BLaER1 (cell line): ENCODE measurements at regions not wholly inside any gene's neighbourhood (a gene's known extent, or its start where the extent isn't known, plus 50 kb on each side); places are given as distances from the start of the nearest gene placed in this dataset.
"Not testable (repeated sequence)": the region's sequence is repeated elsewhere in the genome, so short reads cannot be mapped to it uniquely, and the experiment has no call there.

Experiments used
- H3K27ac ChIP-seq: shearing (Covaris generic); formaldehyde crosslinking; 2 replicates; pipeline ENCODE4 v1.8.1; 2022
- H3K27me3 ChIP-seq: shearing (Covaris generic); formaldehyde crosslinking; 2 replicates; pipeline ENCODE4 v1.8.1; 2022
- H3K36me3 ChIP-seq: shearing (Covaris generic); formaldehyde crosslinking; 2 replicates; pipeline ENCODE4 v1.8.1; 2022
- H3K4me1 ChIP-seq: shearing (Covaris generic); formaldehyde crosslinking; 2 replicates; pipeline ENCODE4 v1.8.1; 2022
- H3K4me2 ChIP-seq: shearing (Covaris generic); formaldehyde crosslinking; 2 replicates; pipeline ENCODE4 v1.8.1; 2022
- H3K4me3 ChIP-seq: shearing (Covaris generic); formaldehyde crosslinking; 2 replicates; pipeline ENCODE4 v1.8.1; 2022
- H3K9ac ChIP-seq: shearing (Covaris generic); formaldehyde crosslinking; 2 replicates; pipeline ENCODE4 v1.8.1; 2022
- H3K9me3 ChIP-seq: shearing (Covaris generic); formaldehyde crosslinking; 2 replicates; pipeline ENCODE4 v1.8.1; 2022
- H4K20me1 ChIP-seq: shearing (Covaris generic); formaldehyde crosslinking; 2 replicates; pipeline ENCODE4 v1.8.1; 2022
- Cebpa-rat ChIP-seq: shearing (Covaris generic); IDR thresholded peaks from 2 replicates; pipeline ENCODE4 v1.8.1; 2022

DNA sequence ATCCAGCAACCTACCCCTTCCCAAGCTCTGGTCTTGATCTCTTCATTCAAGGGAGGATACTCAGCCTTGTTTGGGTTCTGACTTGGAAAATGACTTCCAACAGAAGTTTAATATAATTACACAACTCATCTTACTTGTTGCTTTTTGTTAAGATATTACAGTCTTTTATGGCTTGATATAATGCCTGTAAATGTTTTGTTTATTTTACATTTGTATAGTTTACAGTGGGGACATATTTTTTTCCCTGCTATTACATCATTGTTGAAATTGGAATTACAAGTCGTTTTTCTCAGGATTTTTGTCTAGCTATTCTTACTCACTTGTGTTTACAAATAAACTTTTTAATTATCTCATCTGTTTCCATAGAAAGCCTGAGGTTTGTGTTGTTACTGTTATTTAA is 436.0 kb downstream of the CNTNAP4 start:
- Histone ChIP-seq H3K4me3 (no peak overlapping the region), H3K9ac (no peak overlapping the region), H3K27ac (no peak overlapping the region), H3K36me3 (no peaks in the 10 kb centered on the region), H3K4me1 (peaks cover 14% of the 10 kb centered on the region), H3K9me3 (peaks cover 6% of the 10 kb centered on the region; the same call in 1 of the 2 replicates), H3K4me2 (no peak overlapping the region), H3K27me3 (no peaks in the 10 kb centered on the region), H4K20me1 (no peaks in the 10 kb centered on the region)
- TF ChIP-seq Cebpa-rat = no peak

DNA sequence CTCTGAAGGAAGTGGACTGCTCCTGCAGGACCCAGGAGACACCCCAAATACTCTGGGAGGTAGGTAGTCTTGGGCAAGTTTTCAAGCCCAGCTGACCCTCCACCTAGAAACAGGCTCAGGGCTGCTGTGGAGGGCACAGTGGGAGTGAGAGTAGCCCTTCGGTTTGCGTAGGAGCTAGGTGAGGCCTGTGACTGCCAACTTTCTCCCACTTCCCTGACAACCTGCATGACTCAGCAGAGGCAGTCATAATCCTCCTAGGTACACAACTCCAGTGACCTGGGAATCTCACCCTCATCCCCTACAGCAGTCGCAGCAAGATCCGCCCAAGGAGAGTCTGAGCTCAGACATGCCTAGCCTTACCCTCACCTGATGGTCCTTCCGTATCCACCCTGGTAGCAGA is 439.1 kb downstream of the CNTNAP4 start:
- not testable (repeated sequence) for H4K20me1 ChIP-seq, H3K36me3 ChIP-seq, H3K4me3 ChIP-seq, H3K4me1 ChIP-seq, H3K27me3 ChIP-seq, H3K9ac ChIP-seq, H3K4me2 ChIP-seq, H3K27ac ChIP-seq, H3K9me3 ChIP-seq

DNA sequence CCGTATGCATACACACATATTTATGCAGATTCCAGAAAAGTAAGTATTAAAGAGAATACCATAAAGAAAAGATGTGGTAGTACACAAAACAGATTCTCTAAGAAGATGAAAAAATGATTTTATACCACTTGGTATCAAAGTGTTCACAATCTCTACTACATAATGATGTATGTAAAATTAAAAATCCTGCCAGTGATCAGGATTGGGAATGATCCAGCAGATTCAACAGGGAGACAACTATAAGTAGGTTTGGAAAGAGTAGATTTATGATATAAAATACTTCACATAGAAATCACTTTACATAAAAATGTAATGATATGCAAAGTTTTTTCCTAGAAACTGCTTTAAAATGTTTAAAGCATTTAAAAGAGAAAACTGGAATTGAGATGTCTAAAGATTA is 447.0 kb downstream of the CNTNAP4 start:
- H3K36me3 ChIP-seq = no peaks in the 10 kb centered on the region
- no peak overlapping the region for H3K9ac ChIP-seq
- H3K27ac ChIP-seq = no peak overlapping the region
- no peaks in the 10 kb centered on the region for H4K20me1 ChIP-seq
- TF ChIP-seq Cebpa-rat = no peak
- no peak overlapping the region for H3K4me2 ChIP-seq
- H3K27me3 ChIP-seq = no peaks in the 10 kb centered on the region
- H3K4me3 ChIP-seq = no peak overlapping the region
- no peaks in the 10 kb centered on the region for H3K4me1 ChIP-seq
- H3K9me3 ChIP-seq = no peaks in the 10 kb centered on the region

DNA sequence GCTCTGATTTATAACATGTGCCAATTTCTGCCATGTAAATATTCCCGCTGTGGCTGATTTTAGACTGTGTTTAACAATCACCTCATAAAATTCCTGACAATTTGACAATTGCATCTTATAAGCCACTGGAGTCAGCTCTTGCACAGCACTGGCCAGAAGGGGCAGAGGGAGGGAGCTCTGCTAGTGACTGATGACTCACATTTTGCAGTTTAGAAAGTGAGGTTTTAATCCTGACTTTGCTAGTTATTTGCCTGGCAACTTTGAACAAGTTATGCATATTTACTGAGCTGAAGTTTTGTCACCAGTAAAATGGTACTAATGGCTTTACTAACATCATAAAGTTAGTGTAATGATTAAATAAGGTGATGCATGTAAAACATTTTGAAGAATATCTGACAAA is 452.3 kb downstream of the CNTNAP4 start:
- TF ChIP-seq Cebpa-rat = no peak
- H3K4me2 ChIP-seq = no peak overlapping the region
- no peak overlapping the region for H3K4me3 ChIP-seq
- H4K20me1 ChIP-seq = no peaks in the 10 kb centered on the region
- no peaks in the 10 kb centered on the region for H3K4me1 ChIP-seq
- no peak overlapping the region for H3K27ac ChIP-seq
- H3K9ac ChIP-seq = no peak overlapping the region
- no peaks in the 10 kb centered on the region for H3K9me3 ChIP-seq
- no peaks in the 10 kb centered on the region for H3K27me3 ChIP-seq
- no peaks in the 10 kb centered on the region for H3K36me3 ChIP-seq

DNA sequence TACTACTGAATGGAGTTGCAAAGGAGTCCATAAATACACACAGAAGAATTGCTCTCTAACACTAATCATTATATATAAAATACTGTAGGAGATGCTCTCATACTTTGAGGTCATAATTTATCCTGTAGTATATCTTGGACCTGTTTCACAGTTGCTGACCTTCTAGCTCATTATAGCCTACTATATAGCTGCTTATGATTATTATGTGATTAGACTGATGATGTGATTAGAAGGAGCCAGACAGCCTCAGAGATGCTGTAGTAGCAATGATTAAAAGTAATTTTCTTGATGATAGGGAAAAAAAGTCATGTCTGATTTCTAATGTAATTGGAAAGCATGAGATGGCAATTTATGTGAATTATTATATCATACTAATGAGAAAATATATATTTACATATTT is 455.7 kb downstream of the CNTNAP4 start:
- H3K27me3 ChIP-seq = no peaks in the 10 kb centered on the region
- no peaks in the 10 kb centered on the region for H4K20me1 ChIP-seq
- H3K36me3 ChIP-seq = no peaks in the 10 kb centered on the region
- H3K9ac ChIP-seq = no peak overlapping the region
- no peak overlapping the region for H3K27ac ChIP-seq
- TF ChIP-seq Cebpa-rat = no peak
- no peak overlapping the region for H3K4me3 ChIP-seq
- H3K4me1 ChIP-seq = no peaks in the 10 kb centered on the region
- no peaks in the 10 kb centered on the region for H3K9me3 ChIP-seq
- no peak overlapping the region for H3K4me2 ChIP-seq

DNA sequence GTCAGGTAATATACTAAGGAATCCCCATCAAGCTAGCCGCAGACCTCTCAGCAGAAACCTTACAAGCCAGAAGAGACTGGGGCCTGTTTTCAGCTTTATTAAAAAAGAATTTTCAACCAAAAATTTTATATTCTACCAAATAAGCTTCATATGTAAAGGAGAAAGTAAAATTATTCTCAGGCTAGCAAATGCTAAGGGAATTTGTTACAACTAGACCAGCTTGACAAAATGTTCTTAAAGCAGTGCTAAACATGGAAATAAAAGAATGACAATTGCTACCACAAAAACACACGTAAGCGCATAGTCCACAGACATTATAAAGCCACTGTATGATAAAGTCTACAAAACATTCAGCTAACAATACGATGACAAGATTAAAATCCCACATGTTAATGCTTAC is 449.4 kb upstream of the MON1B start:
- no peak overlapping the region for H3K27ac ChIP-seq
- no peaks in the 10 kb centered on the region for H3K36me3 ChIP-seq
- no peak overlapping the region for H3K4me2 ChIP-seq
- H3K9ac ChIP-seq = no peak overlapping the region
- TF ChIP-seq Cebpa-rat = no peak
- H4K20me1 ChIP-seq = no peaks in the 10 kb centered on the region
- H3K4me3 ChIP-seq = no peak overlapping the region
- H3K9me3 ChIP-seq = peaks cover 19% of the 10 kb centered on the region
- H3K4me1 ChIP-seq = no peaks in the 10 kb centered on the region
- H3K27me3 ChIP-seq = no peaks in the 10 kb centered on the region

DNA sequence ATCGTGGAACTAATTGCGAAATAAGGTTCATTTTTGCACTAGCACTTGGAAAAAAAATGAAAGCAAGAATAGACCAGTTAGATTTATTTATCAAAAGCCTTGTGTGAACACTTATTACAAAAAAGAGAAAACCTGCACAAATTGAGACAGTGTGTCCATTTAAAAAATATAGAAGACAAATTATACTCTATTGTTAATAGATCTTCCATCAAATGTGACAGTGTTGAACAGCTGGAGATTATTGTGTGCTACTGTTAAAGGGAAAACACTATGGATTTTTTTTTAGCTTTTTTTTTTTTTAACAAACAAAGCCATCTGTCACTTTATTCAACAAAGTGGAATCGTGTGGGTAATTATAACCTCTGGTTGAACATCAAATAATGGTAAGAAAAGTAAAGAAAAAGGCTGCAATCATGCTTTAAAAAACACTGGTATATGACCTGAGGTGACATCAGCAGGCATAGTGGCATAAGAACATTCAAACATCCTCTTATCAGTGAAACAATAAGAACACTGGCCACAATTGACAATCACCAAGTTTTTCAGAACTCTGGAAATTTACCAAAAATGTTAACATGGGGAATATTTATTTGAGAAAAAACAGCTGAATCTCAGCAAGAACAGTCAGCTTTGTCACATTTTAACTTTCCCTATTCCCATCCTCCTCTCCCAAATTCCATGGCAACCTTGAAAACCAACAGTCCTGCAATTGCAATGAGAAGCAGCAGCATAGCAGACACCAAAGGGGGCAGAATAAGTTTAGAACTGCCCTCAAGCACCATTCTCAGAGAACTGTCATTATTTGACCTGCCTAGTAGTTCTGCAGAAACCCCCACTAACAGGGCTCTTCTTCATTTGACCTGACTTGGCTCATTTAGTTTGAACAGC is 442.3 kb upstream of the MON1B start:
- Histone ChIP-seq H3K4me2 (no peak overlapping the region), H3K4me3 (no peak overlapping the region), H4K20me1 (no peaks in the 10 kb centered on the region), H3K9me3 (no peaks in the 10 kb centered on the region), H3K4me1 (no peaks in the 10 kb centered on the region), H3K36me3 (no peaks in the 10 kb centered on the region), H3K27me3 (no peaks in the 10 kb centered on the region), H3K9ac (no peak overlapping the region), H3K27ac (no peak overlapping the region)
- no peak for TF ChIP-seq Cebpa-rat

DNA sequence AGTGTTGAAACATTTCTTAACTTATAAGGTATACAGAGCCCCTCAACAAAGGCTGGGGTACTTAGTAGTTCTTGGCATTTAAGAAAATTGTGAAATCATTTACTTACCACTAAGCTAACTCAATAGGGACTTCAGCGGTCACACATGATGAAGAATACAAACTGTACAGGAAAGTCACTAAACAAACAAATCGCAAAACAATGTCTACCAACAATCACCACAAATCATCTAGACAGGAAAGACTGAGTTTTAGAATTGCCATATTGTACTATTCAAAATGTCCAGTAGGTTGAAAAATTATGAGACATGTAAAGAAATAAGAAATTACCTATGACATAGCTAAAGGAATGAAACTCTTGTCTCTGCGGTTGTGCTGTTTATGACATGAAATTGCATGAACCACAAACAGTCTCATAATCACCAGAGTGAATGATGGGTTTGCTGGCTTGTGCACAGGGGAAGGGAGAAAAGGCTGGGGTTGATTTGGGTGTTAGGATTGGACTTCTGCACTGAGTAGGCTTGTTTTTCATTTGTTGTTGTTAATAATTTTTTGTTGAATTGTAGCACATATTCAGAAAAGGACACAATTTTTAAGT is 441.1 kb upstream of the MON1B start:
- Histone ChIP-seq H3K4me3 (no peak overlapping the region), H3K27me3 (no peaks in the 10 kb centered on the region), H3K27ac (no peak overlapping the region), H3K9me3 (no peaks in the 10 kb centered on the region), H4K20me1 (no peaks in the 10 kb centered on the region), H3K9ac (no peak overlapping the region), H3K4me1 (no peaks in the 10 kb centered on the region), H3K4me2 (no peak overlapping the region), H3K36me3 (no peaks in the 10 kb centered on the region)
- TF ChIP-seq Cebpa-rat = no peak

DNA sequence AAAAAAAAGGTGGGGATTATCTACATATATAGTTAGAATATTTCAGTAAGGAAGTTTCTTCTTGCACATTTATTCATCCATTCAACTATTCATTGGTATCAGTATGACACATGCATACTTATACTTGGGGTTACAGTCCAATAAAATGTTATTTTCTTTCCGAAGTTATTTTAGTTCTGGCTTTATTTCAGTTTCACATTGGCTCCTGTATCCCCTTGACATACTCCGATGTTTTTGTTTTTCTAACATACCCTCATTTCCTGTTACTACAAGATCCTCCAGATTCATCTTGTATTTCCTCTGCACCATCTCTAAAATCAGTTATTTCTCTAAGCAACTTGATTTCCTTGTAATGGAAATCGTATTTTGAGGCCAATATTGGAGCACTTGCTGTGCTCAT is 435.5 kb upstream of the MON1B start:
- Histone ChIP-seq H3K27ac (no peak overlapping the region), H3K27me3 (no peaks in the 10 kb centered on the region), H3K9me3 (no peaks in the 10 kb centered on the region), H4K20me1 (no peaks in the 10 kb centered on the region), H3K4me3 (no peak overlapping the region), H3K4me2 (no peak overlapping the region), H3K9ac (no peak overlapping the region), H3K36me3 (no peaks in the 10 kb centered on the region), H3K4me1 (no peaks in the 10 kb centered on the region)
- no peak for TF ChIP-seq Cebpa-rat

DNA sequence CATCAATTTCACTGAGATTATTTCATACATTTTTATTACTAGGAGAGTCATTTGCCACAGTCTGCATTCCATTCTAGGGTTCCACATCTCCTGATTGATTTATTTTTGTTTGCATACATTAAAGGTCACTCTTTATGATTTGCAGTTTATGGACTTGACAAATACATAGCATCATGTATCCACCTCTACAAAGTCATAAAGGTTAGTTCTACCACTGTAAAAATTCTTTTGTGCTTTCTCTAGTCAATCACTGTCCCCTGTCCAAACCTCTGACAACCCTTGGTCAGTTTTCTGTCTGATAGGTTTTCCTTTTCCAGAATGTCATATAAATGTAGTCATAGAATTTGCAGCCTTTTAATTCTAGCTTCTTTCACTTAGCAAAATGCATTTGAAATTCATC is 434.6 kb upstream of the MON1B start:
- Histone ChIP-seq H3K9ac (no peak overlapping the region), H3K4me3 (no peak overlapping the region), H3K4me1 (no peaks in the 10 kb centered on the region), H3K27ac (no peak overlapping the region), H3K9me3 (no peaks in the 10 kb centered on the region), H3K27me3 (no peaks in the 10 kb centered on the region), H4K20me1 (no peaks in the 10 kb centered on the region), H3K4me2 (no peak overlapping the region), H3K36me3 (no peaks in the 10 kb centered on the region)
- TF ChIP-seq Cebpa-rat = no peak

DNA sequence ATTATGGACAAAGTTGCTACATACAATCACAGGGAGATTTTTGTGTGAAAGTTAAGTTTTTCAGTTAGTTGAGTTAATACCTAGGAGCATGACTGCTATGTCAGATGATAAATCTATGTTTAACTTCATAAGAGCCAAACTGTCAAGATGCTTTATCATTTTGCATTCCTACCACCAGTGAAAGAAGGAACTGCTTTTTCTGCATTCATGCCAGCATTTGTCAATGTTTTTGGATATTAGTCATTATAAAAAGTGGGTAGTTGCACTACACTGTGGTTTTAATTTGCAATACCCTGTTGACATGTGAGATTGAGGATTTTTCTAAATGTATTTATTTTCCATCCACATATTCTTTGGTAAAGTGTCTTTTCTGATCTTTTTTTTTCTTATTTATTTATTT is 434.0 kb upstream of the MON1B start:
- Histone ChIP-seq H3K9ac (no peak overlapping the region), H3K27me3 (no peaks in the 10 kb centered on the region), H3K27ac (no peak overlapping the region), H3K36me3 (no peaks in the 10 kb centered on the region), H3K4me2 (no peak overlapping the region), H3K4me3 (no peak overlapping the region), H3K9me3 (no peaks in the 10 kb centered on the region), H4K20me1 (no peaks in the 10 kb centered on the region), H3K4me1 (no peaks in the 10 kb centered on the region)
- no peak for TF ChIP-seq Cebpa-rat
